IPS DF 4.7 (cell line): ENCODE measurements at regions not wholly inside any gene's neighbourhood (a gene's known extent, or its start where the extent isn't known, plus 50 kb on each side); places are given as distances from the start of the nearest gene placed in this dataset.
"Not testable (repeated sequence)": the region's sequence is repeated elsewhere in the genome, so short reads cannot be mapped to it uniquely, and the experiment has no call there.

Experiments used
- DNase-seq: peaks from one replicate; pipeline ENCODE4 v3.0.0-alpha.2; 2013; ENCODE audit warnings: low spot score; ENCODE audit errors: extremely low read depth

GRCh38 chr10:78337646-78338391 is 304.2 kb downstream of the RPS24 start:
- DNase-seq = no peak

GRCh38 chr10:78338717-78339116 is 305.1 kb downstream of the RPS24 start:
- no peak for DNase-seq

GRCh38 chr10:78339251-78339650 is 305.6 kb downstream of the RPS24 start:
- no peak for DNase-seq

- no peak for DNase-seq
Measured at GRCh38 chr10:78341953-78342614, 308.4 kb downstream of the RPS24 start.

GRCh38 chr10:78342827-78343653 is 309.4 kb downstream of the RPS24 start:
- DNase-seq = no peak

GRCh38 chr10:78344257-78344656 is 310.6 kb downstream of the RPS24 start:
- not testable (repeated sequence) for DNase-seq

GRCh38 chr10:78345515-78345914 is 311.9 kb downstream of the RPS24 start:
- DNase-seq = not testable (repeated sequence)

- no peak for DNase-seq
Measured at GRCh38 chr10:78346721-78347120, 313.1 kb downstream of the RPS24 start.

GRCh38 chr10:78348411-78349164 is 314.9 kb downstream of the RPS24 start:
- DNase-seq = no peak

- DNase-seq = no peak
Measured at GRCh38 chr10:78349165-78349516, 315.5 kb downstream of the RPS24 start.

GRCh38 chr10:78349911-78350663 is 316.4 kb downstream of the RPS24 start:
- no peak for DNase-seq

GRCh38 chr10:78351283-78351682 is 317.6 kb downstream of the RPS24 start:
- no peak for DNase-seq

- no peak for DNase-seq
Measured at GRCh38 chr10:78351809-78352208, 318.1 kb downstream of the RPS24 start.

GRCh38 chr10:78353636-78354035 is 320.0 kb downstream of the RPS24 start:
- DNase-seq = no peak

GRCh38 chr10:78354101-78354500 is 320.4 kb downstream of the RPS24 start:
- DNase-seq = no peak

GRCh38 chr10:78356291-78356900 is 322.7 kb downstream of the RPS24 start:
- DNase-seq = no peak

GRCh38 chr10:78357141-78358063 is 323.7 kb downstream of the RPS24 start:
- peak; percentile 28 for DNase-seq

GRCh38 chr10:78358351-78358750 is 324.7 kb downstream of the RPS24 start:
- DNase-seq = no peak

- DNase-seq = no peak
Measured at GRCh38 chr10:78358982-78359381, 325.3 kb downstream of the RPS24 start.
